ENCODE measurements at regions not wholly inside any gene's neighbourhood (a gene's known extent, or its start where the extent isn't known, plus 50 kb on each side); places are given as distances from the start of the nearest gene placed in this dataset.

DNA sequence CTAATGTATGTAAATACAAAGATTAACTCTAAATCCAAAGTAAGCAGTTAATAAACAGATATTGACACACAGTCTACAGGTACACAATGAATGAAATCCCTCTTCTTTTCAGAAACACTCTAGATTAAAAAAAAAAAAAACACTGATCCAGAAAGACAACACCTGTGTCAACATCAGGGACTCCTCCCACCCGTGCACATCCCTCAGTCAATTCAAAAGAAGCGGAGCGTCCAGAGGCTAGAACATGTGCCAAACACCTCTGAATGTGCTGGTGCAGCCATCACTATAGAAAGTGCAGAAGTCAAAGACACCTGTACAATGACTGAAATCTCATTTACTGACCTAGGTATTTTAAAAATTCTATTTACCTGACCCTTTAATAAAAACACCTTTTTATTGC lies 622.6 kb upstream of the ID2 start:
- TF ChIP-seq ZNF444 (CRISPR knock-in tag; IDR thresholded peaks at IDR 0.05) (no peak), ZNF583 (CRISPR knock-in tag; IDR thresholded peaks at IDR 0.05) (no peak), FOXA1 (IDR thresholded peaks at IDR 0.05; ENCODE audit: borderline replicate concordance) (no peak), PPARD (CRISPR knock-in tag; IDR thresholded peaks at IDR 0.05) (no peak), TAF9B (IDR thresholded peaks at IDR 0.05; ENCODE audit: partially characterized antibody) (no peak), ESRRB (CRISPR knock-in tag; IDR thresholded peaks at IDR 0.05; ENCODE audit: borderline replicate concordance) (no peak), ZNF124 (CRISPR knock-in tag; IDR thresholded peaks at IDR 0.05) (no peak), SP1 (CRISPR knock-in tag; IDR thresholded peaks at IDR 0.05) (no peak), ZNF695 (CRISPR knock-in tag; IDR thresholded peaks at IDR 0.05) (no peak), SMAD3 (CRISPR knock-in tag; conservative IDR thresholded peaks at IDR 0.05) (no peak), ZNF133 (CRISPR knock-in tag; IDR thresholded peaks at IDR 0.05) (no peak), FOXA3 (CRISPR knock-in tag; conservative IDR thresholded peaks at IDR 0.05 in 1 of 2, IDR thresholded peaks at IDR 0.05 in 1 of 2) (no peak), ETS2 (tag; IDR thresholded peaks at IDR 0.05; ENCODE audit: borderline replicate concordance, poor library complexity, severe bottlenecking) (no peak), JUNB (CRISPR knock-in tag; conservative IDR thresholded peaks at IDR 0.05) (no peak), ELK1 (CRISPR knock-in tag; IDR thresholded peaks at IDR 0.05) (no peak), GTF2F1 (IDR thresholded peaks at IDR 0.05; ENCODE audit: low read depth, low read length) (no peak), RFX5 (IDR thresholded peaks at IDR 0.05; ENCODE audit: low read depth, low read length) (no peak), ZNF146 (CRISPR knock-in tag; IDR thresholded peaks at IDR 0.05; ENCODE audit: unreplicated experiment) (no peak)
- TF ChIP-seq, protein P1, sequence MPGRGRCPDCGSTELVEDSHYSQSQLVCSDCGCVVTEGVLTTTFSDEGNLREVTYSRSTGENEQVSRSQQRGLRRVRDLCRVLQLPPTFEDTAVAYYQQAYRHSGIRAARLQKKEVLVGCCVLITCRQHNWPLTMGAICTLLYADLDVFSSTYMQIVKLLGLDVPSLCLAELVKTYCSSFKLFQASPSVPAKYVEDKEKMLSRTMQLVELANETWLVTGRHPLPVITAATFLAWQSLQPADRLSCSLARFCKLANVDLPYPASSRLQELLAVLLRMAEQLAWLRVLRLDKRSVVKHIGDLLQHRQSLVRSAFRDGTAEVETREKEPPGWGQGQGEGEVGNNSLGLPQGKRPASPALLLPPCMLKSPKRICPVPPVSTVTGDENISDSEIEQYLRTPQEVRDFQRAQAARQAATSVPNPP (IDR thresholded peaks at IDR 0.05; ENCODE audit: borderline replicate concordance, insufficient read depth, insufficient read length), result no peak
- POLR2A ChIA-PET, result no interaction called here
- no peak overlapping the region for H3K4me2 ChIP-seq (ENCODE audit: insufficient read depth, low read length)

More for the DNA sequence above, 622.6 kb upstream of the ID2 start:
- H3K27me3 ChIP-seq (ENCODE audit: control insufficient read depth in 2 of 2, insufficient read depth in 2 of 2, low read length in 2 of 2), result peaks cover 2 to 9% of the 10 kb centered on the region in 2 experiments; a peak in 1 of 5 replicates
- no peaks in the 10 kb centered on the region for H3K36me3 ChIP-seq (ENCODE audit: control insufficient read depth, insufficient read depth, low read length)
- H3K4me1 ChIP-seq (replicated peaks in 1 of 2; ENCODE audit: control insufficient read depth in 2 of 2, insufficient read depth in 2 of 2, low read length in 2 of 2), result no peaks in the 10 kb centered on the region
- H3K27ac ChIP-seq (ENCODE audit: extremely low read depth, low read depth, low read length), result no peak overlapping the region
- DNase-seq (ENCODE audit: extremely low read depth in 1 of 4, low spot score in 3 of 4) (no peak), ATAC-seq (no peak), FAIRE-seq (no peak)
- WGBS (ENCODE audit: insufficient coverage, low coverage, missing lambda C conversion rate), result 3% methylated on average over 3 of the region's 3 CpGs
- intact Hi-C loops (cut with micrococcal nuclease), result no loop called here
- H4K20me1 ChIP-seq (replicated peaks; ENCODE audit: control insufficient read depth, insufficient read depth, low read length), result no peaks in the 10 kb centered on the region
- CTCF ChIA-PET (ENCODE audit: low intra/inter-chr PET ratio), result no interaction called here
- no TSS peak for BruUV-seq (replicated peaks)
- H3K79me2 ChIP-seq (ENCODE audit: control insufficient read depth, insufficient read depth, low read length), result no peaks in the 10 kb centered on the region
- H3K4me3 ChIP-seq, result no peak overlapping the region
- H3K9ac ChIP-seq (ENCODE audit: insufficient read depth in 1 of 2, low read depth in 2 of 2, low read length in 2 of 2), result no peak overlapping the region
- in situ Hi-C loops (cut with MboI), result no loop called here
- no peaks in the 10 kb centered on the region for H3K9me1 ChIP-seq (ENCODE audit: control insufficient read depth, insufficient read depth, low read length)
- no peaks in the 10 kb centered on the region for H3K9me3 ChIP-seq (replicated peaks; ENCODE audit: control insufficient read depth, insufficient read depth, low read depth, low read length)
- no peak overlapping the region for H2AFZ ChIP-seq (ENCODE audit: low read depth, low read length)

Data from K562 (cell line).